ENCODE measurements at regions not wholly inside any gene's neighbourhood (a gene's known extent, or its start where the extent isn't known, plus 50 kb on each side); places are given as distances from the start of the nearest gene placed in this dataset.
"Not testable (repeated sequence)": the region's sequence is repeated elsewhere in the genome, so short reads cannot be mapped to it uniquely, and the experiment has no call there.

DNA sequence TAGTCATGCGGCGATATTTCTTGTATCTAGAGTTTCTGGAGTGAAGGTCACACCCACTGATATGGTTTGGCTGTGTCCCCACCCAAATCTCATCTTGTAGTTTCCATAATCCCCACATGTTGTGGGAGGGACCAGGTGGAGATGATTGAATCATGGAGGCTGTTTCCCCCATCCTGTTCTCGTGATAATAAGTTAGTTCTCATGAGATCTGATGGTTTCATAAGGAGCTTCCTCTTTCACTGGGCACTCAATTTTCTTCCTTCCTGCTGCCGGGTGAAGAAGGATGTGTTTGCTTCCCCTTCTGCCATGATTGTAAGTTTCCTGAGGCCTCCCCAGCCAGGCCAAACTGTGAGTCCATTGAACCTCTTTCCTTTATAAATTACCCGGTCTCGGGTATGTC is 190.5 kb upstream of the ZNF618 start:
- not testable (repeated sequence) for H3K4me3 ChIP-seq (ENCODE audit: low read length in 2 of 2); H3K27ac ChIP-seq (ENCODE audit: low read length); H3K4me1 ChIP-seq (ENCODE audit: control insufficient read depth, insufficient read depth, low read length); H3K9me3 ChIP-seq (ENCODE audit: control insufficient read depth in 2 of 2, low read length in 2 of 2); H3K9ac ChIP-seq (ENCODE audit: low read length in 2 of 2); H3K36me3 ChIP-seq (ENCODE audit: control insufficient read depth in 2 of 2, insufficient read depth in 2 of 2, low read length in 2 of 2)
- H3K27me3 ChIP-seq (ENCODE audit: control insufficient read depth in 1 of 2, insufficient read depth in 2 of 2, low read length in 2 of 2): peaks cover 21 to 23% of the 10 kb centered on the region in 2 donors

DNA sequence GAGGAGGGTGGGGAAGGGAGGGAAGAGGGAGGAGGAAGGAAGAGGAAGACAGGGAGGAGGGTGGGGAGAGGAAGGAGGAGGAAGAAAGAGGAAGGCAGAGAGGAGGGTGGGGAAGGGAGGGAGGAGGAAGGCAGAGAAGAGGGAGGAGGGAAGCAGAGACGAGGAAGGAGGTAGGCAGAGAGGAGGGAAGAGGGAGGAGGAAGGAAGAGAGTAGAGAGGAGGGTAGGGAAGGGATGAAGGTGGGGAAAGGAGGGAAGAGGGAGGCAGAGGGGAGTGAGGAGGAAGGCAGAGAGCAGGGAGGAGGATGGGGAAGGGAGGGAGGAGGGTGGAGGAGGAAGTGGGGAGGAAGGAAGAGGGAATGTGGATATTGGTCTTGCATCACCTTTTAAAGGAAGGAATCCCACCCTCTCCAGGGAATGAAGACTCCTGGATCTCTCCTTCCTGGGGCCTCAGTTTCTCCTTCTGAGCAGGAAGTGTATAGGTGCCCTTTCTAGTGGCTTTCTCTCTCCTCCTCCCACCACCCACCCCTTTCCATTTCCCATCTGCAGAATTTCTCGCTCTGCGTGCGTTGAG is 188.9 kb upstream of the ZNF618 start:
- Histone ChIP-seq H3K4me3 (ENCODE audit: low read length in 2 of 2) (no peak overlapping the region), H3K9me3 (ENCODE audit: control insufficient read depth in 2 of 2, low read length in 2 of 2) (no peaks in the 10 kb centered on the region), H3K36me3 (ENCODE audit: control insufficient read depth in 2 of 2, insufficient read depth in 2 of 2, low read length in 2 of 2) (no peaks in the 10 kb centered on the region), H3K27me3 (ENCODE audit: control insufficient read depth in 1 of 2, insufficient read depth in 2 of 2, low read length in 2 of 2) (peaks cover 23 to 24% of the 10 kb centered on the region in 2 donors), H3K4me1 (ENCODE audit: control insufficient read depth, insufficient read depth, low read length) (no peaks in the 10 kb centered on the region), H3K27ac (ENCODE audit: low read length) (no peak overlapping the region), H3K9ac (ENCODE audit: low read length in 2 of 2) (no peak overlapping the region)

DNA sequence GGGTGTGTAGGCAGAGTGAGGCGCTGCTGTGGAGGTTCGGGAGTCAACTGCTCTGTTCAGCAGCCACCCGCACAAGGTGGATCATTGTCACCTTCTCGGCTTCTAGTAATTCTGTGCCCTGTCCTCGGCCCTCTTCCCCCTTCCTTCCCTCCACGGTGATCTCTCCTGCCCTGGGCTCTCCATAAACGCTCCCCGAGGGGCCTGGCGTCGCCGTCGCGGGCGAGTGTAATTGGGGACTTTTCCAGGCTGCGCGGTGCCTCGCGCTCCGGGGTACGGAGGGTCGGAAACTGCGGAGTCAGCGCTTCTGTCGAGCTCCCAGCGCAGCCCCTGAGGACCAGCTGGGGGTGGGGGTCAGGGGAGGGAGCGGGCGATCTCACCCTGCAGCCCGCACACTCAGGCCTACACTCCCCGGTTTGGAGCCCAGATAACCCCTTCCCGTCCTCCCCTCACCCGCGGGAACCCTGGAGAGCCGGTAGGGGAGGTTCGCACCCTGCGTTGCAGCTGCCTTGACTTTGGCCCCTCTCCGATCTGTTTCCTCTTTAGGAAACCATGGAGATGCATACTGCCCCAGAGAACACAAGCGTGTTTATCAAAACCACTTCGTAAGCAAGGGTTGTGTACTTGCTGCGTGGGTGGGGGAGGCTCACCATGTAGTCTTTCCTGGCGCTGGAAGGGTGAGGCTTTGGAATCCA is 188.3 kb upstream of the ZNF618 start:
- Histone ChIP-seq H3K36me3 (ENCODE audit: control insufficient read depth in 2 of 2, insufficient read depth in 2 of 2, low read length in 2 of 2) (no peaks in the 10 kb centered on the region), H3K27me3 (ENCODE audit: control insufficient read depth in 1 of 2, insufficient read depth in 2 of 2, low read length in 2 of 2) (peaks cover 23 to 25% of the 10 kb centered on the region in 2 donors), H3K9ac (ENCODE audit: low read length in 2 of 2) (no peak overlapping the region)

DNA sequence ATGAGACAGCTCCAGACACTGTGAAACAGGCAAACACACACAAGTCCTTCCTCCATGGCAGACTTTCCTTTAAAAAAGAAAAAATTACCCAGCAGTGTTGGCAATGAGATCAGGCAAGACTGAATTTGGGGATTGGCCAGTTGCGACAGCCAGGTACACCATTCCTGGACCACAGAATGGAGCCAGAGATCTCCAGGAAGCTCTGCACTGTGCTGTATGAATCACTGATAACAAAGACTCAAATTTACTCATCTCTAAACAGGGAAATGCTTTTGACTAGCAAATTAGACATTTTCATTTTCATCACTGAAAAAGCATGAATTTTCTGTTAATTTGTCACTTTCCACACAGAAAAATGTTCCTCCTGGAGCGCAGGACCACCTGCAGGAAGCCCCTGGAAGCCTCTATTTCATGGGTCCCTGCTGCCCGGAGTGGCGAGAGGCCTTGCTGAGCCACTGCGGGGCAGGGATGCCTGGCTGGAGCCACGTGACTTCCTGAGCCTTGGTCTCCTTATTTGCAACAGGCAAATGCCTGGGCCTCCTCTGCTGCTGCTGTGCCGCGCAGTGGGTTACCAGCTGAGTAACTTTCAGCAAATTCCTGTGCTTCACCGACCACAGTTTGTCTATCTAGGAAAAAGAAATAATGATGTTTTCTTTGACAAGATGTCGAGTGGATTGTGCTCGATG is 185.9 kb upstream of the ZNF618 start:
- Histone ChIP-seq H3K27me3 (ENCODE audit: control insufficient read depth in 1 of 2, insufficient read depth in 2 of 2, low read length in 2 of 2) (peaks cover 25 to 29% of the 10 kb centered on the region in 2 donors), H3K9ac (ENCODE audit: low read length in 2 of 2) (no peak overlapping the region), H3K27ac (ENCODE audit: low read length) (no peak overlapping the region), H3K4me1 (ENCODE audit: control insufficient read depth, insufficient read depth, low read length) (no peaks in the 10 kb centered on the region), H3K4me3 (ENCODE audit: low read length in 2 of 2) (no peak overlapping the region), H3K9me3 (ENCODE audit: control insufficient read depth in 2 of 2, low read length in 2 of 2) (peaks cover 0 to 2% of the 10 kb centered on the region in 2 donors), H3K36me3 (ENCODE audit: control insufficient read depth in 2 of 2, insufficient read depth in 2 of 2, low read length in 2 of 2) (no peaks in the 10 kb centered on the region)

More for the DNA sequence above, 188.3 kb upstream of the ZNF618 start:
- H3K4me3 ChIP-seq (ENCODE audit: low read length in 2 of 2): no peak overlapping the region
- no peaks in the 10 kb centered on the region for H3K9me3 ChIP-seq (ENCODE audit: control insufficient read depth in 2 of 2, low read length in 2 of 2)
- no peaks in the 10 kb centered on the region for H3K4me1 ChIP-seq (ENCODE audit: control insufficient read depth, insufficient read depth, low read length)
- no peak overlapping the region for H3K27ac ChIP-seq (ENCODE audit: low read length)

DNA sequence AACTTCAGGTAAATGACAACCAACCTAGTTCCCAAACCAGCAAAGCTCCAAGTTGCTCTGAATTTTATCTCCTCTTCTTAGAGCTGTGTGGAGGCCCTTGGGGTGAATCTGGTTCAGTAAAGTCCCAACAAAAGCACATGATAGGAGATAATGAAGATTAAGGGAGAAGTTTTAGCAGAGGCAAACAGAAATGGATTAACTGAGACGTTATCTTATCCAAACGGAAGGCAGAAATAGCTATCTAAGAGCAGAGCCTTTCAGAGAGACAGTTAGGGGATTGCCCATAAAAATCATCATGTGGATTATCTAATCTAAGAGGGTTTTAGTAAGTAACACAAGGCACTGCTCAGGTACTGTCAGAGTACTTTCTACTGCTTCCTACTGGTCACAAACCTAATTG is 183.9 kb upstream of the ZNF618 start:
- no peak overlapping the region for H3K27ac ChIP-seq (ENCODE audit: low read length)
- no peaks in the 10 kb centered on the region for H3K36me3 ChIP-seq (ENCODE audit: control insufficient read depth in 2 of 2, insufficient read depth in 2 of 2, low read length in 2 of 2)
- H3K9me3 ChIP-seq (ENCODE audit: control insufficient read depth in 2 of 2, low read length in 2 of 2): peaks cover 0 to 6% of the 10 kb centered on the region in 2 donors
- no peak overlapping the region for H3K9ac ChIP-seq (ENCODE audit: low read length in 2 of 2)
- H3K4me3 ChIP-seq (ENCODE audit: low read length in 2 of 2): no peak overlapping the region
- H3K27me3 ChIP-seq (ENCODE audit: control insufficient read depth in 1 of 2, insufficient read depth in 2 of 2, low read length in 2 of 2): peaks cover 23 to 28% of the 10 kb centered on the region in 2 donors
- H3K4me1 ChIP-seq (ENCODE audit: control insufficient read depth, insufficient read depth, low read length): no peaks in the 10 kb centered on the region

DNA sequence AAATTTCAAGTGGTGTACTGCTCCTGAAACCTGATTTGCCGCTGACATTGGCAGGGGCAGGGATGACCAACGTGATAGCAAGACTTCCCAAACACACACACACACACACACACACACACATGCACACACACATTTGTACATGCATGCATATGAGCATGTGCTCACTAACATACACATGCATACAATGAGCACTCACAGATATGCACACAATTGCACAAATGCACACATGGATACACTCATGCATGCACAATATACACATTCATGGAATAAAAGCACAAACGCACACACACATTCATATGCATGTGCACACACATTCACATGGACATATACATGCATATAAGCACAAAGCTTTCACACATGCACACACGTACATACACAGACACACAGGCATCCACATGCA is 181.2 kb upstream of the ZNF618 start:
- no peak overlapping the region for H3K27ac ChIP-seq (ENCODE audit: low read length)
- no peak overlapping the region for H3K4me3 ChIP-seq (ENCODE audit: low read length in 2 of 2)
- H3K9ac ChIP-seq (ENCODE audit: low read length in 2 of 2): no peak overlapping the region
- peaks cover 0 to 6% of the 10 kb centered on the region in 2 donors for H3K9me3 ChIP-seq (ENCODE audit: control insufficient read depth in 2 of 2, low read length in 2 of 2)
- no peaks in the 10 kb centered on the region for H3K4me1 ChIP-seq (ENCODE audit: control insufficient read depth, insufficient read depth, low read length)
- no peaks in the 10 kb centered on the region for H3K36me3 ChIP-seq (ENCODE audit: control insufficient read depth in 2 of 2, insufficient read depth in 2 of 2, low read length in 2 of 2)
- peaks cover 2 to 13% of the 10 kb centered on the region in 2 donors for H3K27me3 ChIP-seq (ENCODE audit: control insufficient read depth in 1 of 2, insufficient read depth in 2 of 2, low read length in 2 of 2)

DNA sequence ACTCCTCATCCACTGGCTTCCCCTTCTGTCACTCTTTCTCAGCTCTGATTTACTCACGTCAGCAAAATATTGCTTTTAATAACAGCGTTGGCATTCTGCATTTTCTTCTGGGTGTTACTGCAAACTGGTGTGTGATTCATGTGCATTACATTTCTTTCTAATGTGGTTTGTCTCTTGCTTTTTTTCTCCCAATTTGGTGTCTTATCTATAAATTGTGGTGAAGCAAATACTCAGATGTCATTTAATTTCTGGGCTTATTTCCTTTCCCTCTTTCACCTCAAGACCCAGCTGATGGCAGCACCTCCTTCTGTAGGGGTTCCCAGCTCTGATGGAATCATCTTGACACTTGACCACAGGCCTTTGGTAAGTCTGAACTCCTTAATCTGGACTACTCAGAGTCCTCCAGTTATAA is 180.7 kb upstream of the ZNF618 start:
- peaks cover 2 to 13% of the 10 kb centered on the region in 2 donors for H3K27me3 ChIP-seq (ENCODE audit: control insufficient read depth in 1 of 2, insufficient read depth in 2 of 2, low read length in 2 of 2)
- H3K9me3 ChIP-seq (ENCODE audit: control insufficient read depth in 2 of 2, low read length in 2 of 2): peaks cover 0 to 6% of the 10 kb centered on the region in 2 donors
- no peak overlapping the region for H3K27ac ChIP-seq (ENCODE audit: low read length)
- no peak overlapping the region for H3K9ac ChIP-seq (ENCODE audit: low read length in 2 of 2)
- no peak overlapping the region for H3K4me3 ChIP-seq (ENCODE audit: low read length in 2 of 2)
- no peaks in the 10 kb centered on the region for H3K4me1 ChIP-seq (ENCODE audit: control insufficient read depth, insufficient read depth, low read length)
- no peaks in the 10 kb centered on the region for H3K36me3 ChIP-seq (ENCODE audit: control insufficient read depth in 2 of 2, insufficient read depth in 2 of 2, low read length in 2 of 2)

DNA sequence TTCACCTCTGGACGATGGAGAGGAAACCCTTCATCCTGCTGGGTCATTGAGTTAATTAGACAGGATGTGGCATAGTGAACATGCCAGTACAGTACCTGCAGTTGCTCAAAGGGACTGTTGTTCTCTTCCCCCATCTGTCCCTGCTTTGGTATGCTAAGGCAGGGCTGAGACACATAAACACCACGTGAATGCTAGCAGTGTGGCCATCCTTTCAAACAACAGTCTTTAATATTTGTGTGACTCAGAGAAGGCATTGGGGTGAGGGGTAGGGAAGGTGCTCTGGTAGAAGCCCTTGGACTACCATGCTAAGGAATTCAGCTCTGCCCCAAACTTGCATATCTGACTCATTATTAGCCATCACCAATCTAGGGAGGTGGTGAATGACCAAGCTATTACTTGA is 180.2 kb upstream of the ZNF618 start:
- Histone ChIP-seq H3K36me3 (ENCODE audit: control insufficient read depth in 2 of 2, insufficient read depth in 2 of 2, low read length in 2 of 2) (no peaks in the 10 kb centered on the region), H3K27ac (ENCODE audit: low read length) (no peak overlapping the region), H3K9ac (ENCODE audit: low read length in 2 of 2) (no peak overlapping the region), H3K9me3 (ENCODE audit: control insufficient read depth in 2 of 2, low read length in 2 of 2) (peaks cover 0 to 10% of the 10 kb centered on the region in 2 donors), H3K4me1 (ENCODE audit: control insufficient read depth, insufficient read depth, low read length) (no peaks in the 10 kb centered on the region), H3K4me3 (ENCODE audit: low read length in 2 of 2) (no peak overlapping the region), H3K27me3 (ENCODE audit: control insufficient read depth in 1 of 2, insufficient read depth in 2 of 2, low read length in 2 of 2) (peaks cover 2 to 15% of the 10 kb centered on the region in 2 donors)

DNA sequence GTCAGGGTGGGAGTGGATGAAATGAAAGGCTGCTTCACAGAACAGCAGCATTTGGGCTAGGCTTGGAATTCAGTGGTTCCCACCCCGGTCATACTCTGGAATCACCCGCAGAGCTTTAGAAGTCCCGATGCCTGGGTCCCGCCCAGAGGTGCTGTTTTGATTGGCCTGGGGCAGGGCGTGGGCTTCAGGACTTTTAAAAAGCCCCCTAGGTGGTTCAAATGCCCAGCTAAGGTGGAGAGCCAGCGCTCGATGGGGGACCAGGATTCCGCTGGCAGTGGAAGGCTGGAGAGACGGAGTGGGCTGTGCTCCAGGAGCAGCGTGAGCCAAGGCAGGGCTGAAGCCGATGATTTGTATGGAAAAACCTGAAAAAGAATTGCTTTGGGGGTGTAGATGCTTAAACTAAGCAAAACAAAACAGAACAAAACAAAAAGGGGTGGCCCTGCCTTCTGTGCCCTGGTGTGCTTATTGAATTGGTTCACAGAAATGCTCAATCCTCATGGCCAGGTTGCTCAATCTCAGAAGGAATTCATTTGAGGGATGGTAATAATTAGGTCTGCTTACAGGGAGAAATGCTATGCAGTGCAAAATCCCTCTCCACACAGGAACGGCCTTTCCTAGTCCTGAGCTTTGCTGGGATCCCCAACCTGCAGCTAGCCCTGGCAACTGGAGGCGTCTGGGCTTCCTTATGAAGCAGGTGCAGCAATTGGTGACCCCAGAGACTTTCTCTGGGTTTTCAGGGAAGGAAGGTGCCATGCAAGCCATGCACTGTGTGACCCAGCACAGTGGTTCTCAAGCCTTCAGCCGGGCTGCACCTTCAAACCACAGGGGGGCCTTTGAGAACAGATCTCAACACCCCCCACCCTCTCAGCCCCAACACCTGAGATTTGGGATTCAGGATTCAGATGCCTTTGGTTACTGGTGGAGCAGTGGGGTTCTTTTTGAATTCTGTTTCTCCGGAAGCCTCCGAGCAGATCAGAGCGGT is 174.0 kb upstream of the ZNF618 start:
- Histone ChIP-seq H3K4me3 (ENCODE audit: low read length in 2 of 2) (no peak overlapping the region), H3K9ac (ENCODE audit: low read length in 2 of 2) (no peak overlapping the region), H3K36me3 (ENCODE audit: control insufficient read depth in 2 of 2, insufficient read depth in 2 of 2, low read length in 2 of 2) (no peaks in the 10 kb centered on the region), H3K9me3 (ENCODE audit: control insufficient read depth in 2 of 2, low read length in 2 of 2) (peaks cover 0 to 5% of the 10 kb centered on the region in 2 donors), H3K4me1 (ENCODE audit: control insufficient read depth, insufficient read depth, low read length) (no peaks in the 10 kb centered on the region), H3K27me3 (ENCODE audit: control insufficient read depth in 1 of 2, insufficient read depth in 2 of 2, low read length in 2 of 2) (peaks cover 0 to 2% of the 10 kb centered on the region in 2 donors), H3K27ac (ENCODE audit: low read length) (no peak overlapping the region)

DNA sequence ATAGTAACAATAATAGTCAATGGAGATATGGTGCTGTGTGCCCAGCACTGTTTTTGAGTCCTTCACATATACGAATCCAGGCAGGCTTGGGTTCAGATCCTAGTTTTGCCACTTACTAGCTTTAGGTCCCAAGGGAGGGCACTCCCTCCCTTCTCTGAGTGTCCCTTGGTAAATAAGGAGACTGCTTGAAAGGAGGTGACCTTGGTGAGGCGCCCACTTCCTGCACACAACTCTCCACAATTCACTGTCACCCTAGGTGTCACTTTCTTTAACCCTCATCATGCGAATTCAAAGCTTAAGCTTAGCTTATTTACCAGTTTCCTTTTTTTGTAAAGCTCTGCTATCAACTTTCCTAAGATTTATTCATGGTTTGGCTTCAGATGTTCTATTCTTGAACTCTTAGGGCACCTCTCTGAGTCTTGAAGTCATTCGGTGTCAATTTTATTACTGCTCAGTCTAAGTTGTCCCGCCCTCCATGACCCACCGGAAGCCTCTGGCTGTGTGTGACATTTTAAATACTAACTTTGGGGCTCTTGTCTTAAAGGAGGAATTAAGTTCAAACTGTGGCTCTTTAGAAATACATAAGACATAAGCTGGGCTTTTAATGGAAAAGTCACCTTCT is 170.7 kb upstream of the ZNF618 start:
- no peak overlapping the region for H3K27ac ChIP-seq (ENCODE audit: low read length)
- H3K9me3 ChIP-seq (ENCODE audit: control insufficient read depth in 2 of 2, low read length in 2 of 2): peaks cover 6 to 14% of the 10 kb centered on the region in 2 donors
- no peak overlapping the region for H3K9ac ChIP-seq (ENCODE audit: low read length in 2 of 2)
- H3K36me3 ChIP-seq (ENCODE audit: control insufficient read depth in 2 of 2, insufficient read depth in 2 of 2, low read length in 2 of 2): no peaks in the 10 kb centered on the region
- no peaks in the 10 kb centered on the region for H3K4me1 ChIP-seq (ENCODE audit: control insufficient read depth, insufficient read depth, low read length)
- no peak overlapping the region for H3K4me3 ChIP-seq (ENCODE audit: low read length in 2 of 2)
- peaks cover 2% of the 10 kb centered on the region in 2 donors for H3K27me3 ChIP-seq (ENCODE audit: control insufficient read depth in 1 of 2, insufficient read depth in 2 of 2, low read length in 2 of 2)

Measured in stomach smooth muscle (tissue), 2 donors.